SJSA1 (cell line): ENCODE measurements at regions not wholly inside any gene's neighbourhood (a gene's known extent, or its start where the extent isn't known, plus 50 kb on each side); places are given as distances from the start of the nearest gene placed in this dataset.

Experiments used
- DNase-seq, 2 experiments: peaks; one replicate each; pipeline ENCODE4 v3.0.0-alpha.2; 2015 to 2020; ENCODE audit warnings: low spot score in 2 of 2, low read depth in 1 of 2
- H3K27ac ChIP-seq: fragments of 250-450 bp; sonication (Bioruptor Pico); 2 replicates; pipeline ENCODE4 v1.5.1; 2020; ENCODE audit warnings: mild to moderate bottlenecking, moderate library complexity
- H3K27me3 ChIP-seq: fragments of 250-450 bp; sonication (Bioruptor Pico); replicated peaks from 2 replicates; pipeline ENCODE4 v1.5.1; 2020; ENCODE audit warnings: mild to moderate bottlenecking, moderate library complexity
- H3K36me3 ChIP-seq: fragments of 250-450 bp; sonication (Bioruptor Pico); 2 replicates; pipeline ENCODE4 v1.5.1; 2020; ENCODE audit warnings: mild to moderate bottlenecking
- H3K4me1 ChIP-seq: fragments of 250-450 bp; sonication (Bioruptor Pico); replicated peaks from 2 replicates; pipeline ENCODE4 v1.6.1; 2021; ENCODE audit warnings: mild to moderate bottlenecking
- H3K4me3 ChIP-seq: fragments of 250-450 bp; sonication (Bioruptor Pico); 2 replicates; pipeline ENCODE4 v1.5.1; 2020; ENCODE audit warnings: mild to moderate bottlenecking
- H3K9me3 ChIP-seq: fragments of 250-450 bp; sonication (Bioruptor Pico); replicated peaks from 2 replicates; pipeline ENCODE4 v1.5.1; 2020; ENCODE audit warnings: mild to moderate bottlenecking

DNA sequence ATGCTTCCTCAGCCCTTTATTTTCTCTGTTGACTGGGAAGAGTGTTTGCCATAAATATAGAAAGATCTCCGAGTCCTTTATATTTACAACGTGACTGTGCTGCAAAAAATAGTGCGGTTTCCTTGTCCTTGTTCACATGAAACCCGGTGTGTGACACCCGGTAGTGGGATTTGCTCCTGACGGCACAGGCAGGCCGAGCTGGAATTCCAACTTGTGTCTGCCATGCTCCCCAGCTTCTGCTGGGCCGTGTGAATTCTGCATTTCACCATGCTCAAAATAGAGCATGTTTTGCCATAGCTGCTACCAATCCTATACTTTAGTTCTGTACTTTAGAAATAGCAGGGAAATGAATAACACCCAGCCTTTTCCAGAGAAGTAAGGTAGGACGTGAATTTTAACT, 60.3 kb upstream of the PDE10A start:
- H3K36me3 ChIP-seq: no peaks in the 10 kb centered on the region
- H3K27me3 ChIP-seq: no peaks in the 10 kb centered on the region
- H3K9me3 ChIP-seq: no peaks in the 10 kb centered on the region
- peaks cover 34% of the 10 kb centered on the region for H3K4me1 ChIP-seq
- no peak for DNase-seq
- no peak overlapping the region for H3K4me3 ChIP-seq
- no peak overlapping the region for H3K27ac ChIP-seq

DNA sequence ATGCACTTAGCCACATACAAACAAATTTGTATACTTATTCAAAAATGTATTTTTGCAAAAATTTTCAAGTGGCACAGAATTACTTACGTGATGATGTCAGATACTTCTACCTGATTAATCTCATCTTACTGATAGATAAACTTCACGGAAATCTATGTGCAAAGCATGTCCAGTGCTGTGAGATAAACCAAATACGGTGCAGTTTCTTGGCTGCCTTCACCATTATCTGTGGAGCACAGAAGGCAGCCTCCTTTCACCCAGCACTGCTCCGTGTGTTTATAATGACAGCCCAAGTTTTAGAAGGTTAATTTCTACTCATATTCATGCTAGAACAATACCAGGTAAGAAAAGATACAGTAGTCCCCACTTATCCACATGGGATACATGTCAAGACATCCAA, 59.0 kb upstream of the PDE10A start:
- H3K27me3 ChIP-seq: no peaks in the 10 kb centered on the region
- H3K9me3 ChIP-seq: no peaks in the 10 kb centered on the region
- H3K4me3 ChIP-seq: no peak overlapping the region
- DNase-seq: no peak
- no peak overlapping the region for H3K27ac ChIP-seq
- no peaks in the 10 kb centered on the region for H3K36me3 ChIP-seq
- H3K4me1 ChIP-seq: peaks cover 35% of the 10 kb centered on the region

DNA sequence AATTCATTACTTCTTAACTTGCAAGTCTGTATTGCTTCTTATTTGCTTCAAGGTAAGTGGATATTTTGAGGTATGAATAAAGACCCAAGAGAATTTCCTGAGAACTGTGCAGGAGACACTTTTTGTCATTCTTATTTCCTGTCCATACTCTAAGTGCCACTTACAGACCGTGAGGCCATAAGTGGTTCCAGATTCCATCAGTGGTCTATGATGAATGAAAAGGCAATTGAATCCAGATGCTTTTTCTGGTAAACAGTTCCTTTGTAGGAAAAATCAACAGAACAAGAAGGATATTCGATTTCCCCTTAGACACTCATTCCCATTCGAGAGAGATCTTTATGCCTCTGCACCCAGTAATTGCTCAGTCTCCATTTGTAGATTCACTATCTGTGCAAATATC, 58.3 kb upstream of the PDE10A start:
- DNase-seq: peak in 1 of 2 experiments; percentile 31
- Histone ChIP-seq H3K4me1 (peaks cover 35% of the 10 kb centered on the region), H3K9me3 (0 out of 2 replicates have a peak, but pooled peaks cover 3% of the 10 kb centered on the region), H3K27ac (no peak overlapping the region), H3K27me3 (no peaks in the 10 kb centered on the region), H3K4me3 (no peak overlapping the region), H3K36me3 (no peaks in the 10 kb centered on the region)

DNA sequence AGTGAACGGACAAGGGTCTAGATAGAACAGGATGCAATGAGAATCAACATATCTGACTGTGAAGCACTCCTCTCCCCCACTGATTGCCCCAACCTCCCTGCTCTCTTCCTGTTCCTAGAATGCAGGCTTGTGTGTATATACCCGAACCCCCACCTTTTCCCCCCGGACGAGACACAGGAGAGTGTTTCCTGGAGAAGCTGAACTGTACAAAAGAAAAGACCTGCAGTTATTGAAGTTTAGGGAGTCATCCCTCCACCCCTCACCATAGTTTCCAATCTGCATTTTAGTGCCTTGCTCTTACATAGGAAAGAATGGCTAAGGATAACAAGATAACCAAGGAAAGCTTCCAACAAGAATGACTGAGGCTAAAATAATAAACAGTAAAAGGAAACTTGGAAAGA, 55.5 kb upstream of the PDE10A start:
- DNase-seq: peak; percentile 50 to 74
- Histone ChIP-seq H3K4me3 (no peak overlapping the region), H3K27ac (peak overlapping the region; percentile 87), H3K4me1 (peaks cover 35% of the 10 kb centered on the region), H3K27me3 (no peaks in the 10 kb centered on the region), H3K36me3 (no peaks in the 10 kb centered on the region), H3K9me3 (0 out of 2 replicates have a peak, but pooled peaks cover 3% of the 10 kb centered on the region)

DNA sequence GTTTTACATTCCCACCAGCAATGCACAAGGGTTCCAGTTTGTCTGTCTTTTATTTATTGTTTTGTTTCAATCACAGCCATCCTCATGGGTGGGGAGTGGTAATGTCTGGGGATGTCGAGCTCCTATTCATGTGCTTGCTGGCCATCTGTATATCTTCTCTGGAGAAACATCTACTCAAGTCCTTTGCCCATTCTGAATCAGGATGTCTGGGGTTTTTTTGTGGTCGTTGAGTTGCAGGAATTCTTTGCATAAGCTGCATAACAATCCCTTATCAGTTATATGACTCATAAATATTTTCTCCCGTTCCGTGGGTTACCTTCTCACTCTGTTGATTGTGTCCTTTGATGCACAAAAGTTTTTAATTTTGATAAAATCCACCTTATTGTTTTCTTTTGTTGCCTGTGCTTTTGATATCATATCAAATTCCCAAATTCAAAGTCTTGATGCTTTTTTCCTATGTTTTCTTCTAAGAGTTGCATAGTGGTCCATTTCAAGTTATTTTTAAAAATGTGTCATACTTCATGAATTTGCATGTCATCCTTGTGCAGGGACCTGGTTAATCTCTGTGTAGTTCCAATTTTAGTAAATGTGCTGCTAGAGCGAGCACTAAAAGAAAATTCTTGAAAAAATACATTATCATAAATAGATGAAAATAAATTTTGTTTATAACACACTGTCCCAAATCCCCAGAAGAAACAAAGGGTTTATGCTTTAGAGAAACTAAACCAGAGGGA, 54.9 kb upstream of the PDE10A start:
- peak overlapping the region; percentile 87 for H3K27ac ChIP-seq

DNA sequence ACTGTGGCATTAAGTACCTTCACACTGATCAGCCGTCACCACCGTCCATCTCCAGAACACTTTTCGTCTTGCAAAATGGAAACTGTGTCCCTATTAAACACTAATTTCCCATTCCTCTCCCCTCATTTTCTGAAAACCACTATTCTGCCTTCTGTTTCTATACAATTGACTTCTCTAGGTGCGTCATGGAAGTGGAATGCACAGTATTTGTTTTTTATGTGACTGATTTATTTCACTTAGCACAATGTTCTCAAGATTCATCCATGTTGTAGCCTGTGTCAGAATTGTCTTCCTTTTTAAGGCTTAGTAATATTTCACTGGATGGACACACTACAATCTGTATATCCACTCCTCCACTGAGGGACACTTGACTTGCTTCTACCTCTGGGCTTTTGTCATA, 53.8 kb upstream of the PDE10A start:
- H3K4me1 ChIP-seq: peaks cover 35% of the 10 kb centered on the region
- H3K27ac ChIP-seq: peak overlapping the region; percentile 87
- DNase-seq: peak in 1 of 2 experiments; percentile 45
- no peak overlapping the region for H3K4me3 ChIP-seq
- 0 out of 2 replicates have a peak, but pooled peaks cover 3% of the 10 kb centered on the region for H3K9me3 ChIP-seq
- H3K36me3 ChIP-seq: no peaks in the 10 kb centered on the region
- no peaks in the 10 kb centered on the region for H3K27me3 ChIP-seq

More for the DNA sequence above, 54.9 kb upstream of the PDE10A start:
- Histone ChIP-seq H3K4me1 (peaks cover 35% of the 10 kb centered on the region), H3K9me3 (0 out of 2 replicates have a peak, but pooled peaks cover 3% of the 10 kb centered on the region), H3K4me3 (no peak overlapping the region), H3K27me3 (no peaks in the 10 kb centered on the region), H3K36me3 (no peaks in the 10 kb centered on the region)
- DNase-seq: peak; percentile 76 to 84

DNA sequence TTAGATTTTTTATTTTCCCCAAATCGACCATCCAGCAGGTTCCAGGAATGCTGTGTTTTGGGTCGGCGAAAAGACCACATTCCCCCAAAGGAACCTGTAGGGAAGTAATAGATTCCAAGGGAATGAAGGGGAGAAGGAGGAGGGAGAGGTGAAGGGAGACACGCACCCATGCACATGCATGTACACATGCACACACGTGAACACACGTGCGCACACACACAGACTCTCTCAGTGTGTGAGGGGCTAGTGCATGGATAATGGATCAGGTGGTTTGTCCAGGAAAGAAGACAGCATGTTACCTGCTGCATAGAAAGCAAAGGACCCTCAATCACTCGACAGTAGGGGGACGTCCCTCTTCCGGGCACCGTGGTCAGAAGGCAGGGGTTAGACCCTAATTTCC, 52.4 kb upstream of the PDE10A start:
- H3K4me3 ChIP-seq: no peak overlapping the region
- 0 out of 2 replicates have a peak, but pooled peaks cover 3% of the 10 kb centered on the region for H3K9me3 ChIP-seq
- no peak overlapping the region for H3K27ac ChIP-seq
- no peak for DNase-seq
- H3K4me1 ChIP-seq: peaks cover 27% of the 10 kb centered on the region
- H3K27me3 ChIP-seq: no peaks in the 10 kb centered on the region
- no peaks in the 10 kb centered on the region for H3K36me3 ChIP-seq

DNA sequence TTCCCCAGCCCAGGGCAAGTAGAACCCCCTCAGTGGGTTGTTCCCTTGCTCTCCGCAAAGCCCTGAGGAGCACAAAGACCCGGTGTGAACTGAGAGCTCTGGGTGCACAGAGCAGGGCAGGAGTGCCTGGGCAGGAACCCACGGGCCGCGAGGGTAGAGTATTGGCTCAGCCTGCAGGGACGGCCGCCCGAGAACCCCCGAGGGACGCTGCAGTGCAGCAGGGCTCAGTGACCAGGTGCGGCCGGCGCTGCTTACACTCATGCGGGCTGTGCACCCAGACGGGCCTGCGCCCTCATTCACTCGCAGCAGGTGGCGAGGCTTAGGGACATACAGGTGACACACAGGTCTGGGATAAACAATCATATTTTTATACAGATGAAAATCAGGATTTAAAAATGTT, 51.9 kb upstream of the PDE10A start:
- Histone ChIP-seq H3K4me3 (no peak overlapping the region), H3K9me3 (0 out of 2 replicates have a peak, but pooled peaks cover 3% of the 10 kb centered on the region), H3K4me1 (peaks cover 27% of the 10 kb centered on the region), H3K36me3 (no peaks in the 10 kb centered on the region), H3K27ac (no peak overlapping the region), H3K27me3 (no peaks in the 10 kb centered on the region)
- DNase-seq: no peak

DNA sequence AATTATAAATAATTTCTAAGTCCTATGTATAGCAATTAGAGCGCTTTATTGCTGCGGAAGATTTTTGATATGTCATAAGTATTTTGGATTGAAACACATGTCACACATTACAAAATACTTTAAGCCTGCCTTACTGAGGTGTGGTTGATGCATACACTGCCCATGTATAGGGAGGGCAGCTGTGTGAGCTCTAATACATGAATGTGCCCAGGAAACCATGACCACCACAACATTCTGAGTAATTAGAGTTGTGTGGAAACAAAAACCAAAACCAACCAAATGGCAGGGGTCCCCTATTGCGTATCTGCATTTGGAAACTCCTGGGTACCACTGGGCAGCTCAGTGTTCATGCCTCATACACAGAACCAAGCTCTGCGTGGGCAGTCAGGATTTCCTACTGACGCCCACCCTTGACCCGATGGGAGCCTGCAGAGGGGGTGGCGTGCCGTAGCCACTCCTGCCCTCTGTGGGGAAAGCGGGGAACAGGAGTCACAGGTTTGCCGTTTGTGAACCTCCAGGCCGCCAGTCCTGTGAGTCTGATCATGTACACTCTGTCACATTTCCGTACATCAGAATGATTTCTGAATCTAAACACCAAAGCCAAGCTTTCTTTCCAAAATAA, 50.9 kb upstream of the PDE10A start:
- Histone ChIP-seq H3K4me3 (no peak overlapping the region), H3K27ac (no peak overlapping the region), H3K9me3 (0 out of 2 replicates have a peak, but pooled peaks cover 3% of the 10 kb centered on the region)

More for the DNA sequence above, 50.9 kb upstream of the PDE10A start:
- peaks cover 22% of the 10 kb centered on the region for H3K4me1 ChIP-seq
- H3K27me3 ChIP-seq: no peaks in the 10 kb centered on the region
- no peaks in the 10 kb centered on the region for H3K36me3 ChIP-seq
- DNase-seq: no peak
